ENCODE measurements at regions not wholly inside any gene's neighbourhood (a gene's known extent, or its start where the extent isn't known, plus 50 kb on each side); places are given as distances from the start of the nearest gene placed in this dataset.

DNA sequence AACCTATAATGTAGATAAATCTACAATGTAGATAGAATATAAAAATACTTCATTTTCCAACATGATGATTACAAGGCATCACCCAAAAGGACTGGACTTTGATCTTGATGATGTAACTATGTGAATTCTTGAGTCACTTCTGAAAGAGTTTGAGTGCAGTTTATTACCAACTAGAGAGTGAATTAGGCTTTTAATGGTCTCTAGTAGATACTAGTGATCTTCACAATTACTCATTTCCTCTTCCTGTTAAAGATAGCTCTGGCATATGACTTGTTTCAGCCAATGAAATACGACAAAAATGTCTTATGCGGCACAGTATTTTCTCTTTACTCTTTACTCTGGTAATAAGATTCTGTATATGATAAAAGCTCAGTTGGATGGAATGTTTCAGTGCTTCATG, 1588.1 kb upstream of the B3GALT2 start:
- TF ChIP-seq EZH2 (IDR thresholded peaks at IDR 0.05; ENCODE audit: borderline replicate concordance, low read length): no peak
- TF ChIP-seq, protein P1, sequence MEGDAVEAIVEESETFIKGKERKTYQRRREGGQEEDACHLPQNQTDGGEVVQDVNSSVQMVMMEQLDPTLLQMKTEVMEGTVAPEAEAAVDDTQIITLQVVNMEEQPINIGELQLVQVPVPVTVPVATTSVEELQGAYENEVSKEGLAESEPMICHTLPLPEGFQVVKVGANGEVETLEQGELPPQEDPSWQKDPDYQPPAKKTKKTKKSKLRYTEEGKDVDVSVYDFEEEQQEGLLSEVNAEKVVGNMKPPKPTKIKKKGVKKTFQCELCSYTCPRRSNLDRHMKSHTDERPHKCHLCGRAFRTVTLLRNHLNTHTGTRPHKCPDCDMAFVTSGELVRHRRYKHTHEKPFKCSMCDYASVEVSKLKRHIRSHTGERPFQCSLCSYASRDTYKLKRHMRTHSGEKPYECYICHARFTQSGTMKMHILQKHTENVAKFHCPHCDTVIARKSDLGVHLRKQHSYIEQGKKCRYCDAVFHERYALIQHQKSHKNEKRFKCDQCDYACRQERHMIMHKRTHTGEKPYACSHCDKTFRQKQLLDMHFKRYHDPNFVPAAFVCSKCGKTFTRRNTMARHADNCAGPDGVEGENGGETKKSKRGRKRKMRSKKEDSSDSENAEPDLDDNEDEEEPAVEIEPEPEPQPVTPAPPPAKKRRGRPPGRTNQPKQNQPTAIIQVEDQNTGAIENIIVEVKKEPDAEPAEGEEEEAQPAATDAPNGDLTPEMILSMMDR (IDR thresholded peaks at IDR 0.05; ENCODE audit: low read length): no peak
